Natural killer cell (primary cell): ENCODE measurements at regions not wholly inside any gene's neighbourhood (a gene's known extent, or its start where the extent isn't known, plus 50 kb on each side); places are given as distances from the start of the nearest gene placed in this dataset.

ENCODE experiments used
- ATAC-seq, 3 donors: fragments of 150-1000 bp in 2 of 3; fragments of 200-7000 bp in 1 of 3; cut with Tn5 transposase; 1 replicate in 1 of 3; 2 replicates in 2 of 3; pipeline ENCODE4 v1.10.0; 2021; ENCODE audit warnings: mild to moderate bottlenecking in 2 of 3, moderate library complexity in 2 of 3
- DNase-seq, 2 donors: peaks; one replicate each; pipeline versions ENCODE4 v3.0.0 to v3.0.0-alpha.2; 2013 to 2021; ENCODE audit warnings: mixed read lengths in 1 of 2
- H3K27ac ChIP-seq: one replicate; pipeline ENCODE4 v1.5.1; 2013; ENCODE audit warnings: mild to moderate bottlenecking, low read length
- H3K27me3 ChIP-seq: one replicate; pipeline ENCODE4 v1.6.1; 2013; ENCODE audit warnings: low read length; ENCODE audit not compliant: control insufficient read depth, insufficient read depth
- H3K36me3 ChIP-seq: one replicate; pipeline ENCODE4 v1.6.1; 2013; ENCODE audit warnings: low read length; ENCODE audit not compliant: control insufficient read depth, insufficient read depth
- H3K4me1 ChIP-seq: one replicate; pipeline ENCODE4 v1.6.1; 2013; ENCODE audit warnings: low read length; ENCODE audit not compliant: control insufficient read depth, insufficient read depth
- H3K4me3 ChIP-seq: one replicate; pipeline ENCODE4 v1.5.1; 2013; ENCODE audit warnings: low read length
- H3K9me3 ChIP-seq: one replicate; pipeline ENCODE4 v1.6.1; 2013; ENCODE audit warnings: low read length; ENCODE audit not compliant: control insufficient read depth, insufficient read depth
- H3K27ac Mint-ChIP-seq, 2 donors: one replicate each; pipeline ENCODE4 v1.8.0; 2022; ENCODE audit warnings: mild to moderate bottlenecking in 2 of 2, mixed read lengths in 2 of 2, moderate library complexity in 1 of 2
- H3K27me3 Mint-ChIP-seq, 2 donors: one replicate each; pipeline ENCODE4 v1.8.0; 2022; ENCODE audit warnings: low read depth in 2 of 2, mixed read lengths in 2 of 2
- H3K36me3 Mint-ChIP-seq: one replicate; pipeline ENCODE4 v1.8.0; 2022; ENCODE audit warnings: mixed read lengths
- H3K4me1 Mint-ChIP-seq, 2 donors: one replicate each; pipeline ENCODE4 v1.8.0; 2022; ENCODE audit warnings: mixed read lengths in 2 of 2
- H3K4me3 Mint-ChIP-seq: one replicate; pipeline ENCODE4 v1.8.0; 2022; ENCODE audit warnings: mild to moderate bottlenecking, moderate library complexity, mixed read lengths
- H3K9me3 Mint-ChIP-seq, 2 donors: one replicate each; pipeline ENCODE4 v1.8.0; 2022; ENCODE audit warnings: mixed read lengths in 2 of 2
- WGBS: methylation state at CpG from one replicate; pipeline ENCODE4 v1.1.7; 2013; ENCODE audit warnings: missing lambda C conversion rate; ENCODE audit not compliant: insufficient coverage; 5-methylcytosine and 5-hydroxymethylcytosine counted together
- intact Hi-C: fragments of 100-400 bp; cut with micrococcal nuclease; formaldehyde crosslinking; loops from one replicate; pipeline ENCODE4 v1.14.2; 2022
- TF ChIP-seq, protein P1 (sequence below): fragments of 200-600 bp; IDR thresholded peaks from one replicate; pipeline ENCODE4 v1.8.0; 2022; ENCODE audit warnings: antibody characterized with exemption

- Histone ChIP-seq H3K9me3 (no peaks in the 10 kb centered on the region), H3K36me3 (no peaks in the 10 kb centered on the region), H3K27me3 (no peaks in the 10 kb centered on the region), H3K4me3 (no peak overlapping the region), H3K4me1 (peaks cover 6% of the 10 kb centered on the region), H3K27ac (no peak overlapping the region)
- Mint-ChIP-seq H3K4me3 (no peak overlapping the region), H3K27ac (no peak overlapping the region), H3K36me3 (no peaks in the 10 kb centered on the region), H3K27me3 (peaks cover 2 to 11% of the 10 kb centered on the region in 2 donors), H3K9me3 (no peaks in the 10 kb centered on the region), H3K4me1 (peaks cover 10 to 11% of the 10 kb centered on the region in 2 donors)
- DNase-seq (peak in 1 of 2 donors; percentile 9), ATAC-seq (no peak)
- WGBS, result 32% methylated on average over 2 of the region's 2 CpGs
- intact Hi-C loops, result no loop called here
- TF ChIP-seq, protein P1, sequence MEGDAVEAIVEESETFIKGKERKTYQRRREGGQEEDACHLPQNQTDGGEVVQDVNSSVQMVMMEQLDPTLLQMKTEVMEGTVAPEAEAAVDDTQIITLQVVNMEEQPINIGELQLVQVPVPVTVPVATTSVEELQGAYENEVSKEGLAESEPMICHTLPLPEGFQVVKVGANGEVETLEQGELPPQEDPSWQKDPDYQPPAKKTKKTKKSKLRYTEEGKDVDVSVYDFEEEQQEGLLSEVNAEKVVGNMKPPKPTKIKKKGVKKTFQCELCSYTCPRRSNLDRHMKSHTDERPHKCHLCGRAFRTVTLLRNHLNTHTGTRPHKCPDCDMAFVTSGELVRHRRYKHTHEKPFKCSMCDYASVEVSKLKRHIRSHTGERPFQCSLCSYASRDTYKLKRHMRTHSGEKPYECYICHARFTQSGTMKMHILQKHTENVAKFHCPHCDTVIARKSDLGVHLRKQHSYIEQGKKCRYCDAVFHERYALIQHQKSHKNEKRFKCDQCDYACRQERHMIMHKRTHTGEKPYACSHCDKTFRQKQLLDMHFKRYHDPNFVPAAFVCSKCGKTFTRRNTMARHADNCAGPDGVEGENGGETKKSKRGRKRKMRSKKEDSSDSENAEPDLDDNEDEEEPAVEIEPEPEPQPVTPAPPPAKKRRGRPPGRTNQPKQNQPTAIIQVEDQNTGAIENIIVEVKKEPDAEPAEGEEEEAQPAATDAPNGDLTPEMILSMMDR, result no peak
These were observed 193.3 kb downstream of the TMEM38B start for GRCh38 chr9:105887679-105888078.

- Histone ChIP-seq H3K4me1 (no peaks in the 10 kb centered on the region), H3K36me3 (no peaks in the 10 kb centered on the region), H3K9me3 (no peaks in the 10 kb centered on the region), H3K27ac (no peak overlapping the region), H3K27me3 (no peaks in the 10 kb centered on the region), H3K4me3 (no peak overlapping the region)
- H3K27ac Mint-ChIP-seq, result no peak overlapping the region
- no peaks in the 10 kb centered on the region for H3K27me3 Mint-ChIP-seq
- no peaks in the 10 kb centered on the region for H3K9me3 Mint-ChIP-seq
- intact Hi-C loops, result no loop called here
- H3K36me3 Mint-ChIP-seq, result no peaks in the 10 kb centered on the region
- H3K4me3 Mint-ChIP-seq, result no peak overlapping the region
- ATAC-seq (no peak), DNase-seq (no peak)
- peaks cover 0 to 5% of the 10 kb centered on the region in 2 donors for H3K4me1 Mint-ChIP-seq
- WGBS, result 59% methylated on average over 5 of the region's 5 CpGs
- TF ChIP-seq, protein P1, result no peak
These were observed 195.9 kb downstream of the TMEM38B start for GRCh38 chr9:105890046-105890822.

- Histone ChIP-seq H3K9me3 (no peaks in the 10 kb centered on the region), H3K4me3 (no peak overlapping the region), H3K36me3 (no peaks in the 10 kb centered on the region), H3K27me3 (no peaks in the 10 kb centered on the region), H3K27ac (no peak overlapping the region), H3K4me1 (no peaks in the 10 kb centered on the region)
- WGBS, result 81% methylated on average over 5 of the region's 5 CpGs
- Mint-ChIP-seq H3K27ac (no peak overlapping the region), H3K9me3 (peaks cover 0 to 2% of the 10 kb centered on the region in 2 donors), H3K27me3 (peaks cover 9 to 12% of the 10 kb centered on the region in 2 donors), H3K4me1 (no peaks in the 10 kb centered on the region), H3K36me3 (no peaks in the 10 kb centered on the region), H3K4me3 (no peak overlapping the region)
- ATAC-seq (no peak), DNase-seq (no peak)
- TF ChIP-seq, protein P1, result no peak
- intact Hi-C loops, result loop anchor here (5.0 kb wide), 1 partner anchor 1272 kb away; no protein-coding TSS in a partner anchor
These were observed 205.8 kb downstream of the TMEM38B start for GRCh38 chr9:105900123-105900522.
